BLaER1 (cell line): ENCODE measurements at regions not wholly inside any gene's neighbourhood (a gene's known extent, or its start where the extent isn't known, plus 50 kb on each side); places are given as distances from the start of the nearest gene placed in this dataset.
"Not testable (repeated sequence)": the region's sequence is repeated elsewhere in the genome, so short reads cannot be mapped to it uniquely, and the experiment has no call there.

Experiments
- H3K27ac ChIP-seq: shearing (Covaris generic); formaldehyde crosslinking; 2 replicates; pipeline ENCODE4 v1.8.1; 2022
- H3K27me3 ChIP-seq: shearing (Covaris generic); formaldehyde crosslinking; 2 replicates; pipeline ENCODE4 v1.8.1; 2022
- H3K36me3 ChIP-seq: shearing (Covaris generic); formaldehyde crosslinking; 2 replicates; pipeline ENCODE4 v1.8.1; 2022
- H3K4me1 ChIP-seq: shearing (Covaris generic); formaldehyde crosslinking; 2 replicates; pipeline ENCODE4 v1.8.1; 2022
- H3K4me2 ChIP-seq: shearing (Covaris generic); formaldehyde crosslinking; 2 replicates; pipeline ENCODE4 v1.8.1; 2022
- H3K4me3 ChIP-seq: shearing (Covaris generic); formaldehyde crosslinking; 2 replicates; pipeline ENCODE4 v1.8.1; 2022
- H3K9ac ChIP-seq: shearing (Covaris generic); formaldehyde crosslinking; 2 replicates; pipeline ENCODE4 v1.8.1; 2022
- H3K9me3 ChIP-seq: shearing (Covaris generic); formaldehyde crosslinking; 2 replicates; pipeline ENCODE4 v1.8.1; 2022
- H4K20me1 ChIP-seq: shearing (Covaris generic); formaldehyde crosslinking; 2 replicates; pipeline ENCODE4 v1.8.1; 2022

DNA sequence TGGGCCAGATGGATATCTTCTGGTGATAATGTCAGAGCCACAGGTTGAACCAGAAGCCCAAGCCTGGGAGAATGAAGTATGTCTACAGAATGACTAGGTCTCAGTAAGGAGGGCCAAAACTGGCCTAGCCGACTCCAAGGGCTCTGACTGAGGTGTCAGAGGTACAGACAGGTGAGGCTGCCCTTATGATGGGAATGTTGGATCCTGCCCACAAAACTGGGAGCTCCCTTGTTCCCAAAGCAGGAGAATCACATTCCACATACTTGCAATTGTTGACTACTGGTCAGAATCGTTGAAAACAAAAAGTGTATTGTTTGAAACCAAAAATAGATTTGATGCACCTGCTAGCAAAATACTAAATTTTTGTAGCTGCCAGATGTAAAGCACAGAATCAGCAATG lies 350.2 kb downstream of the BCL2L11 start:
- H3K9me3 ChIP-seq, H3K4me1 ChIP-seq, H4K20me1 ChIP-seq, H3K4me3 ChIP-seq, H3K36me3 ChIP-seq, H3K27ac ChIP-seq, H3K4me2 ChIP-seq, H3K9ac ChIP-seq, H3K27me3 ChIP-seq: not testable (repeated sequence)

DNA sequence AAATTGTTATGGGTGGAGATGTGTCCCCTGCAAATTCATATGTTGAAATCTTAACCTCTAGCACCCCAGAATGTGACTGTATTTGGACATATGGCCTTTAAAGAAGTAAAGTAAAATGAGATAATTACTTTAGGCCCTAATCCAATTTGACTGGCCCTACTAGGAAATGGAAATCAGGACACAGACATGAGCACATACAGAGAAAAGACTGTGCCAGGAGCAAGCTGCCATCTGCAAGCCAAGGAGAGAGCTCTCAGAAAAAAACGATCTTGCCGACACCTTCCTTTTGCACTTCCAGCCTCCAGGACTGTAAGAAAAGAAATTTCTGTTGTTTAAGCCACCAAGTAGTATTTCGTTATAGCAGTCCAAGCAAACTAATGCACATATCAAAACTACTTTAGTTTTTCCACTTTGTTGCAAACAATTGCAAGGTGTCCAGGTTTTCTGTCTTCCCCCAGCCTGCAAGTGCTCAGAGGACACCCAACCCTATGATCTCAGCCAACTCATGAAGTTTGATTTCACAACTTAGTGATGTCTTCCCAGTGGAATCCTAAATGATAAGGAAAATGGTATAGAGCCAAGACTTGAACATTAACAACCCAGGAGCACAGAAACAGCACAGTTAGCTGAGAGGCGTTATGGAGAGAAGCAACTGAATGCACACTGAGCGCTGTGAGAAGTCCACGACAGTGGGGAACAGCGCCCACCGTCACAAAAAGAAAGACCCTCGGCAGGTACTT lies 351.2 kb downstream of the BCL2L11 start:
- not testable (repeated sequence) for H4K20me1 ChIP-seq, H3K4me3 ChIP-seq, H3K4me2 ChIP-seq, H3K9me3 ChIP-seq, H3K27ac ChIP-seq, H3K27me3 ChIP-seq, H3K36me3 ChIP-seq, H3K4me1 ChIP-seq, H3K9ac ChIP-seq

DNA sequence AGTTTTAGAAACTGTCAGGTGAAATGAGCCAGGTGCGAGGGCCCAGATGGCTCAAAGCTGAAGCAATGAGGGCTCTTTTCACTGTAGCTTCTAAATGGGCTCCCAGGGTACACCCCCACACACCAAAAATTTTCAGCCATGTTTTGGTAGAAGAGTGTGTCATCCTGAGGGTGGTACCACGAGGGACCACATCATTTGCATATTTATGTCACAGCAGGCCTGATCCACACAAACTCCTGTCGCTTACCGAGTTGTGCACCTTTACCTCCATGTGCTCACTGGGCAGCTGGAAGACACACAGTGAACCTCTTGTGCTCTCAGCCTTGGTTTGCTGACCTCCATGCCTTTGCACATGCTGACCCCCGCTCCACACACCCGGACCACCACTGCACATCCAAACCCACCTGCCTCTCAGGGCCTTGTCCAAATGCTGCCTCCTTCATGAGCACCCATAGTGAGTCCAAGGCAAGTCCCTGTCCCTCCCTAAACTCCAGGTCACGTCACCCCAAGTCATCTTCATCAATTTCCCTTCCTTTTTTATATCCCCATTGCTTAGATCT lies 352.2 kb downstream of the BCL2L11 start:
- not testable (repeated sequence) for H3K36me3 ChIP-seq, H3K4me3 ChIP-seq, H3K4me2 ChIP-seq, H4K20me1 ChIP-seq, H3K27ac ChIP-seq, H3K27me3 ChIP-seq, H3K9me3 ChIP-seq, H3K4me1 ChIP-seq, H3K9ac ChIP-seq

DNA sequence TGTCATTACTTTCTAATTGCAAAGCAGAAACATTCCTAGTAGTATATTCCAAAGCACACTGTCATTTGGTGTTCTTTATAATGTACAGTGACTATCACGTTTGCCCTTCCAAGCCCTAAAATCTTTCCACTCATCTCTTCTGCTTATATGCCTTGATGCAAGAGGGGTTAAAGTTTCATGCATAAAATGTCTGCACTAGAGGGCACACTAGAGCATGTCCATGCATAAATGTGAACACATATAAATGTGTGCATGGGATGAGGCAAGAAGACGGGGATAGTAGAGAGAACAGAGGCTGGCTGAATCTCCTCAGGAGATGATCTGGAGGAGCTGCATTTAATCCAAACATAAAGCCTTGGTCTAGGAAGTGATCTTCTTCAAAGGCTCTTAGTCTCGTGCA lies 352.8 kb downstream of the BCL2L11 start:
- H4K20me1 ChIP-seq, H3K27me3 ChIP-seq, H3K9ac ChIP-seq, H3K4me1 ChIP-seq, H3K4me2 ChIP-seq, H3K9me3 ChIP-seq, H3K4me3 ChIP-seq, H3K27ac ChIP-seq, H3K36me3 ChIP-seq: not testable (repeated sequence)

DNA sequence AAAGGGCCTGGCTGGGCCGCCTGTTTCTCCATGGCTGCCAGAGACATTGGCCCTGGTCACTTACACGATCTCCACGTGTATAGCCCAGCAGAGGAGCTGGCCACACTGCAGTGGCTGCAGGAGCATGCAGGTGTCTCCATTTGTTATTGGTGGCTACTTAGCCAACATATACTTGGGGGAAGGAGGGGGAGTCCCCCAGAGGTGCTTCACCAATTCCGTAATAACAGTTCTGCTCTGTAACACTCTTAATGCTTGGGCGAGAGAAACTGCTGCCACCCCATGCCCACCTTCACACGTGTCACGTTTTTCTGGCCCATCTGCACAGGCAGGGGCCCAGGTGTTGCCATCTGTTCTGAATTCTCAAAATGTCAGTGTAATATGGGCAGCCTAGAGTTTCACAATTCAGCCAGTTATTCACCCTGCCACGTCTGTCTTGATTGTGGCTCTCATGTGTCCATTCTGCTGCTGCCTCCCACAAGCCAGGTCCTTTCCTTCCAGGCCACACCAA lies 353.5 kb downstream of the BCL2L11 start:
- H4K20me1 ChIP-seq, H3K27me3 ChIP-seq, H3K36me3 ChIP-seq, H3K9ac ChIP-seq, H3K4me1 ChIP-seq, H3K4me3 ChIP-seq, H3K9me3 ChIP-seq, H3K4me2 ChIP-seq, H3K27ac ChIP-seq: not testable (repeated sequence)

DNA sequence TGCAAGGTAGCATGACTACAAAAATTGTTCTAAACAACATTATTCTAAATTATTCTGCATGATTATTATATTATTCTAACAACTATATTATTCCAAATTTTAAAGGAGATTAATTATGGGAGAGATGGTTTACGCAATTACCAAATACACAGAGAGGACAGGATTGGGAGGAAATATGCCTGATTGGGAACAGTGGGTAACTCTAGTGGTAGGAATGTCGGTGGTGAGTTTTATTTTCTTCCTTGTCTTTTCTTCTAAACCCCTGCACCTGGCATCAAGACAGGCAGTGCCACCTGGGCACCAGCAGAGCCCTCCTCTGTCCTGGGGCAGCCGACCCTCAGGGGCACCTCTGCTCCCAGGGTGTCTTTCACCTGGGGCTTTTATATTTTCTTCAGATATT lies 357.6 kb downstream of the BCL2L11 start:
- H3K4me1 ChIP-seq: peaks cover 23% of the 10 kb centered on the region
- not testable (repeated sequence) for H3K9ac ChIP-seq, H3K4me2 ChIP-seq, H3K9me3 ChIP-seq, H3K27me3 ChIP-seq, H3K36me3 ChIP-seq, H4K20me1 ChIP-seq, H3K4me3 ChIP-seq, H3K27ac ChIP-seq

DNA sequence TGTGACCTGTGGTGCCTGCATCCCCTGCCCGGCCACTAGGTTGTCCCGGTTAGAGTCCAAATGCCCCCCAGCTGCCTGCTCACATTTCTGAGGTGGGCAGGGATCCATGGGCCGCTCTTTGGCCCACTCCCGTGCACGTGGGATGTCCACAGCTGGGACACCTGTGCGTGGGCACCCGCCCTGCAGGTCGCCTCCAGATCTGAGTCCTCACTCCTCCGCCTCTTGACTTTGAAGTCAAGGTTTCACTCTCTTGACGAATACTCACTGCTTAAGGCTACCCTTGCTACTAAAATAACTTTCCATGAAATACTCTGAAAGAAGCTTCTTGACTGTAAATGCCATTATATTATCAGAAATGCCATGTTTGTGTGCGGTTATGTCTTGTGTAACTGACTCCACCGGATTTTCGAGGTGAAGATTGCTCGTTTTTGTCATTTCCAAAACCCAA lies 358.2 kb downstream of the BCL2L11 start:
- not testable (repeated sequence) for H3K9ac ChIP-seq, H4K20me1 ChIP-seq, H3K9me3 ChIP-seq, H3K36me3 ChIP-seq, H3K4me3 ChIP-seq, H3K27ac ChIP-seq, H3K4me2 ChIP-seq, H3K27me3 ChIP-seq
- peaks cover 23% of the 10 kb centered on the region for H3K4me1 ChIP-seq

DNA sequence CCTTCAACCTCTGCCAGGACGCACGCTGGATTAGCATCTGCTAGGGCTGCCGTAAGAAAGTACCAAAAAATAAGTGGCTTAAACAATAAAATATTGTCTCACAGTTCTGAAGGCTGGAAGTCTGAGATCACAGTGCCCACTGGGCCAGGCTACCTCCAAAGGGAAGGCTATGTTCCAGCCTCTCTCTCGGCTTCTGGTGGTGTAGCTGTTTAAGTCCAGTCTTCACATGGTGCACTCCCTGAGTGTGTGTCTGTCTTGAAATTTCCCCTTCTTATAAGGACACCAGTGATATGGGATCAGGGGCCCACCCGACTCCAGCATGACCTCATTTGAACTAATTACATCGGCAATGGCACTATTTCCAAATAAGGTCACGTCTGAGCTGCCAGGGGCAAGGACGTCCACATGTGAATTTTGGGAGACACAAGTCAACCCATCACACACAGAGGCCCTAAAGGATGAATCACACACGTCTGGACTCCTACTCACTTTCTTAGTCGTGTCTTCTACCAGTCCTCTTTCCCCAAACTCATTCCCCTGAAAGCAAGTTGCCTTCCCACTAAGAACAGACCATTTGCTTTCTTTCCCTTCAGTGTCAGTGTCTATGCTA lies 359.4 kb downstream of the BCL2L11 start:
- H4K20me1 ChIP-seq, H3K9me3 ChIP-seq, H3K36me3 ChIP-seq, H3K27me3 ChIP-seq, H3K9ac ChIP-seq, H3K4me3 ChIP-seq: not testable (repeated sequence)
- peak overlapping the region; percentile 63 for H3K4me2 ChIP-seq
- H3K4me1 ChIP-seq: peaks cover 23% of the 10 kb centered on the region
- H3K27ac ChIP-seq: peak overlapping the region; percentile 30; the same call in 1 of the 2 replicates

DNA sequence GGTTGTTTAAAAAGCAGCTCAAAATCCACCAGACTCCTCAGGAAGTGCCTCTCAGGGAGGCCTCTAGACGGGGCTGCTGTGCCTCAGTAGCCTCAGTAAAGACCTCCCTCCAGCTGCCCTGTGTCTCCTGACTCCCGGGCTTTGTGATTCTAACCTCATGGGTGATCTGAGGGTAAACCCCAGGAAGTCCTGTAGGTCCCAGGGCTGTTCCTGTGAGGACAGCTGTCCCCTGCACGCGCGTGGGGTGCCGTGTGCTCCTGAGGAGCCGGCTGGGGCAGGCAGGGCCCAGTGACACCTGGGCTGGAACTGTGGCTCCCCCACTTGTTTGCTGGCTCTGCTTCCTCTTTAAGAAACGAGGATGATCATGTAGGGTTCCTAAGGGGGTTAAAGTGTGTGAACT lies 359.9 kb downstream of the BCL2L11 start:
- H3K4me3 ChIP-seq, H3K36me3 ChIP-seq, H3K9ac ChIP-seq, H3K27me3 ChIP-seq, H4K20me1 ChIP-seq, H3K9me3 ChIP-seq: not testable (repeated sequence)
- H3K27ac ChIP-seq: peak overlapping the region; percentile 30; the same call in 1 of the 2 replicates
- peak overlapping the region; percentile 63 for H3K4me2 ChIP-seq
- peaks cover 23% of the 10 kb centered on the region for H3K4me1 ChIP-seq

DNA sequence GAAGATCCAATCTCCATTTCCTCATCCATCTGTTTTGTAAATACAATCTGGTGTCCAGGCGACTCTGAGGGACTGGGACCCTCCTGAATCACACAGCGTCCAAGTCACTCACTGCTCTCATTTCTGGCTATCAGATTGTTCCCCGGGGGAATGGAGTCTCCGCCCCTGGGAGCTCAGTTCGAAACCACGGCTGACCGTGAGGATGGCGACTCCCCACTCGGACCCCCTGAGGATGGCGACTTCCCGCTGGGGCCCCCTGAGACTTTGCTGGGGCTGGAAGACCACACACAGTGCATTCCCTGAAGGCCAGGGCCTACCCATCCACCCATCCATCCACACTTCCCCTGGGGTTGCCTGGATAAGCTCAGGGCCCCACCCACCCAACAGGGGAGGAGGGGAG lies 360.5 kb downstream of the BCL2L11 start:
- not testable (repeated sequence) for H3K27ac ChIP-seq, H3K4me3 ChIP-seq, H3K9ac ChIP-seq, H3K9me3 ChIP-seq, H3K36me3 ChIP-seq, H3K27me3 ChIP-seq, H4K20me1 ChIP-seq
- Histone ChIP-seq H3K4me2 (peak overlapping the region; percentile 63), H3K4me1 (peaks cover 23% of the 10 kb centered on the region)

DNA sequence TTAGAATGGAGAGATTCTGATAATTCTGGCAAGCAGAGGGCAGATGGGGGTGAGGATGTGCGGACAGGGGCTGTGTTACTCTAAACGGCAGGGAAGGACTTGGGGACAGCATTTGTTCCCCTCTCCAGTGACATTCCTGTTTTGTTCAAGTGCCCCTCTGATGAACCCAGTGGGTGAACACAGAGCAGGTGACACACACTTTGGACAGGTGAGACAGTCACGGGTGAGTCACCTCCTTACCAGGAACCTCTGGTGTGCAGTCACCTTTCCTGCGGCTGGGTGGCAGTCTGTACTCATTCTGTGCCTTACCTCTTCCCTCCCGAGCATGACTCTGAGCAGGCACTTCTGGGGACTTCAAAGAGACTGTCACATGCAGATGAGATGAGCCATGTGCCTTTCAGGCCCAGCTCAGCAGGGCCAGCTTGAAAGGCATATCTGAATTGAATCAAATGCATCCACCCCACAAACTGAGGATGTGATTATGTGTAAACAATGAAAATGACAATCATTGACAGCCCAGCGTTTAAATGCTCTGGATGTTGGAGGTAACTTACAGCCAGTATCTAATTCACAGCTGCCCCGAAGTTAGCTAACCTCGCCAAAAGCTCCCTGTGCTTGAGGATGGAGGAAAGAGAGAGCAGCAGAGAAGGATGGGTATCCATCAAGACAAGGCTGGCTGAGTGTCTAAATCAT lies 362.4 kb downstream of the BCL2L11 start:
- H3K27me3 ChIP-seq, H3K4me3 ChIP-seq, H3K36me3 ChIP-seq, H3K9me3 ChIP-seq, H3K9ac ChIP-seq, H3K4me2 ChIP-seq, H4K20me1 ChIP-seq, H3K27ac ChIP-seq: not testable (repeated sequence)
- H3K4me1 ChIP-seq: peaks cover 23% of the 10 kb centered on the region

DNA sequence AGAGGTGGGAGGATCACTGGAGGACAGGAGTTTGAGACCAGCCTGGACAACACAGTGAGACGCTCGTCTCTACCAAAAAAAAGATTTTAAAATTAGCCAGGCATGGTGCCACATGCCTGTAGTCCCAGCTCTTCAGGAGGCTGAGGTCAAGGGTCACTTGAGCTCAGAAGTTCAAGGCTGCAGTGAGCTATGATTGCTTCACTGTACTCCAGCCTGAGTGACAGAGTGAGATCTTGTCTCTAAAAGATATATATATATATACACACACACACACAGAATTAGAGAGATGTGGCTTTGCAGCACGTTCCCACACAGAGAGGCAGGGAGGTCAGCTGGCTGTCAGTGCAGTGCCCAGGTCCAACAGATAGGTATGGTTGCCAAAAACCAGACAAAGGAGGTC lies 363.4 kb downstream of the BCL2L11 start:
- peaks cover 23% of the 10 kb centered on the region for H3K4me1 ChIP-seq
- not testable (repeated sequence) for H4K20me1 ChIP-seq, H3K27me3 ChIP-seq, H3K27ac ChIP-seq, H3K9ac ChIP-seq, H3K9me3 ChIP-seq, H3K4me3 ChIP-seq, H3K4me2 ChIP-seq, H3K36me3 ChIP-seq

DNA sequence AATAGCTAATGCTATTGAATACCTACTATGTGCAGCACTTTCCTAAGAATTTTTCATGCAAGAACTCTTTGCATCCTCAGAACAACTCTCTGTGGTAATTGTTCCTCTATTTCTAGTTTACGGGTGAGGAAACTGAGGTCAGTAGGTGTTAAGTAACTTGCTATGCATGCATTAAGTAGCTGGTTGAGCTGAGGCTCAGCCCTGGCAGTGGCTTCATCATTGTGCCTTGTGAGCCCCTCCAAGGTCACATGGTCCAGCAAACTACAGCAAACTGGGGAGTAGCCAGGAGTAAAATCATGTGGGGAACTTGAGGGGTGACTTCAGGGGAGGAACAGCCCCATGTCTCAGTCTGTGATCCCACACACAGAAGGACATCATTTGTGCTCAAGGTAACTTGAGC lies 365.2 kb downstream of the BCL2L11 start:
- not testable (repeated sequence) for H3K9ac ChIP-seq, H3K4me1 ChIP-seq, H3K27ac ChIP-seq, H4K20me1 ChIP-seq, H3K36me3 ChIP-seq, H3K4me3 ChIP-seq, H3K4me2 ChIP-seq, H3K27me3 ChIP-seq, H3K9me3 ChIP-seq

DNA sequence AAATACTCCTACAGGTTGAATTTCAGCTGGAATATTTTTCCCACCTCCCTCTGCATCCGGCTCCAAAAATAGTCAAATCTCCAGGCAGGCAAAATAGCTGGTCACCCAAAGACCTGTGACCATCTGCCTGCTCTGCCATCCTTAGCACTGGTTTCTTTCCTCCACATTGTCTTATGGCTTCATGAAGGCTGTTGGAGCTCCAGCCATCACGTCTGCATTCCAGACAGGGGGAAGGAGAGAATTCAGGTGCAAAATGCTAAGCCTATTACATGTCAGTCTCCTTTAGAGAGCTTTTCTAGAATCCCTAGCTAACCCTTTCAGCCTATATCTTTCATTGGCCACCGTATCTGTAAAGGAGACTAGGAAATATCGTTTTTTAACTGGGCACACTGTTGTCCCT lies 367.7 kb downstream of the BCL2L11 start:
- not testable (repeated sequence) for H3K36me3 ChIP-seq, H3K4me3 ChIP-seq, H3K9ac ChIP-seq, H3K4me2 ChIP-seq, H3K27me3 ChIP-seq, H3K9me3 ChIP-seq, H3K27ac ChIP-seq, H4K20me1 ChIP-seq, H3K4me1 ChIP-seq
